Loucy (cell line): ENCODE measurements at regions not wholly inside any gene's neighbourhood (a gene's known extent, or its start where the extent isn't known, plus 50 kb on each side); places are given as distances from the start of the nearest gene placed in this dataset.

ENCODE experiments used
- CTCF ChIP-seq: fragments of 200-600 bp; sonication (generic); conservative IDR thresholded peaks from 2 replicates; pipeline ENCODE4 v1.5.1; 2014; ENCODE audit warnings: mild to moderate bottlenecking, antibody characterized with exemption, low read length
- EZH2phosphoT487 ChIP-seq: fragments of 200-600 bp; IDR thresholded peaks from 2 replicates; pipeline ENCODE4 v1.6.1; 2018; ENCODE audit warnings: antibody characterized with exemption, mild to moderate bottlenecking, moderate library complexity, borderline replicate concordance

GRCh38 chr5:53779541-53779981 is 219.1 kb downstream of the NDUFS4 start:
- TF ChIP-seq CTCF (no peak), EZH2phosphoT487 (no peak)
